HG02884 (cell line): ENCODE measurements at regions not wholly inside any gene's neighbourhood (a gene's known extent, or its start where the extent isn't known, plus 50 kb on each side); places are given as distances from the start of the nearest gene placed in this dataset.
"Not testable (repeated sequence)": the region's sequence is repeated elsewhere in the genome, so short reads cannot be mapped to it uniquely, and the experiment has no call there.

Experiments
- ATAC-seq: cut with Tn5 transposase; IDR thresholded peaks from one replicate; pipeline ENCODE4 v1.9.1; 2021; ENCODE audit warnings: mild to moderate bottlenecking, moderate library complexity; ENCODE audit not compliant: unreplicated experiment

DNA sequence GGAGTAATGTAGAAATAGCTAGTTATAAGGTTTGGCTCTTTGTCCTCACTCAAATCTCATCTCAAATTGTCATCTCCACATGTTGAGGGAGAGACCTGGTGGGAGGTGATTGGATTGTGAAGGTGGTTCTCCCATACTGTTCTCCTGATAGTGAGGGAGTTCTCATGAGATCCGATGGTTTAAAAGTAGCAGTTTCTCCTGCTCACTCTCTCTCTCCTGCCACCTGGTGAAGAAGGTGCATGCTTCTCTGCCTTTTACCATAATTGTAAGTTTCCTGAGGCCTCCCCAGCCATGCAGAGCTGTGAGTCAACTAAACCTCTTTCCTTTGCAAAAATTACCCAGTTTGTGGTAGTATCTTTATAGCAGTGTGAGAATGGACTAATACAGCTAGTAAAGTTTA, 849.4 kb downstream of the DACH1 start:
- no peak for ATAC-seq

DNA sequence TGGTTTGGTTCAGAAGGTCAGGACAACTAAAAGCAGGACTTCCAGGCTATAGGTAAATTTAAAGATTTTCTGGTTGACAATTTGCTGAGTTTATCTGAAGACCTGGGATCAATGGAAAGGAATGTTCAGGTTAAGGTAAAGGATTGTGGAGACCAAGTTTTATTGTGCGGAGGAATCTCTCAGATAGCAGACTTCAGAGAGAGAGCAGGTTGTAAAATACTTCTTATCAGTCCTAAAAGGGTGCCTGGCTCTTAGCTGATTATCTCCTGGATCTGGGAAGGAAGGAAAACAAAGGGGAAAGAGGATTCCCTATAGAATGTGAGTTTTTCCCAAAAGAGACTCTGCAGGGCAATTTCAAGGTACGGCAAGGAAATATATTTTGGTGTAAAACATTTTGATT, 851.5 kb downstream of the DACH1 start:
- ATAC-seq = no peak

DNA sequence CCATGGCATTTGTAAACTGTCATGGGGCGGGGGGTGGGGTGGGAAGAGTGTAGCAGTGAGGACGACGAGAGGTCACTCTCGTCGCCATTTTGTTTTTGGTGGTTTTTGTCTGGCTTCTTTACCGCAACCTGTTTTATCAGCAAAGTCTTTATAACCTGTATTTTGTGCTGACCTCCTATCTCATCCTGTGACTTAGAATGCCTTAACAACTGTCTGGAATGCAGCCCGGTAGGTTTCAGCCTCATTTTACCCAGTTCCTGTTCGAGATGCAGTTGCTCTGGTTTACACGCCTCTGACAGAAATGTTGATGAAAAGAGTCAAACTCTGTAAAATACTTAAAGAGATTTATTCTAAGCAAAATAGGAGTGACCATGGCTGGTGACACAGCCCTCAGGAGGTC, 852.0 kb downstream of the DACH1 start:
- no peak for ATAC-seq

DNA sequence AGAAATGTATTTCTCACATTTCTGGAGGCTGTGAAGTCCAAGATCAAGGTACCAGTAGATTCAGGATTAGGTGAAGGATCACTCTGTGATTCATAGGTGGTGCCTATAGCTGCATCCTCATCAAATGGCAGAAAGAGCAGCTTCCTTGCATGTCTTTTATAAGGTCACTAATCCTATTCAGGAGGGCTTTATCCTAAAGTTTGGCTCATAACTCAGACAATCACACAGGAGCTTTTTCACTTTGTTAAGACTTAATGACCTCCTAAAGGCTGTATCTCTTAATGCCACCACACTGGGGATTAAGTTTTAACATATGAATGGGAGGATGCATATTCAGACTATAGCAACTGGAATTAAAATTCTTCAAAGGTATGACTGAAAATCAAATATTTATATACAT, 861.1 kb downstream of the DACH1 start:
- no peak for ATAC-seq

DNA sequence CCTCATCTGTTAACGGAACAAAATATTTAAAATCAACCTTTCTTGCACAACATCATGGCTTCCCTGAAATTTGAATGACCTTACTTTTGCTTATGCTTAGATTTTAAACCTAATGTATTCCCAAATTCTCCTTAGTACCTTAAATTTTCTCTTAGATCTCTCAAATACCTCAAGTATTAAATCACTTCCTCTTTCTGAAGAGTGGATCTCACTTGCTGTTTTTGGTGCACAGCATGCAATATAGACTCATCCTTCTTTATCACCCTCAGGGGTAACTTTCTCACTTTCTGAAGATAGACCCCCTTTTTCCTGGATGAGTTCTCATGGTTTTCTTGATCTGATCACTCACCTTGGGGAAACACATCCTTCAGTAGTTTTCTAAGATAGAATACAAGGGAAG, 871.7 kb downstream of the DACH1 start:
- no peak for ATAC-seq

DNA sequence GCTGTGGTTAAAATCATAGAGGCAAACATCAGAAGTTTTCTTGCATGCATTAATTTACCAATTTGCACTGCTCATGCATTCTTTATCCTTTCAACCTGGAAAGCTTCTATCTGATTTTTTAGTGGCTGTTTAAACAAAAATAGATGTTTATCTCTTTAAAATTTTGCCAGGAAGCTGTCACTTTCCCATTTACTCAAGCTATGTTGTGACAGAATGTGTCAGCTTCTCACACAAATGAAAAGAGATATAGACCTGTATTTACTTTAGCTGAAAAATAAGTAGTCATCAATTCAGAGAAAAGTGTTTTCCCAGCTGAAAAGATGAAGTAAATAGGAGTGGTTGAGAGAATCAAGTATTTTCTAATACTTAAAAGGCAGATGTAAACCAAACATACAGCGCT, 872.8 kb downstream of the DACH1 start:
- ATAC-seq = no peak

DNA sequence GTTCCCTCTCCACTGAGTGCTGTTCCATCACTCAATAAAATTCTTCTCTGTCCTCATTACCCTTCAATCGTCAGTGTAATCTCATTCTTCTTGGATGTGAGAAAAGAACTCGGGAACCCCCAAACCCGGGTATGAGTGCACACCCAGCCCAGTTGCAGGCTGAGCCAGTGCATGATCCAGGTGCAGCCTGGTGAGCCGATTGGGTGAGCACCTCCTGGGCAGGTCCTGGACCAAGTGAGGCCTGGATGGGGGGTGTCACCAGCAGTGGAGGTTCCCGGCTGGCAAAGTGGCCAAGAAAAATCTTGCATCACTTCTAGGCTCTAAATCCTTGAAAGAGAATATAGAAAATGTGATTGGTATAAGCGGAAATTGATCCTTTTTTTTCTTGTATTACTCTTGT, 878.8 kb upstream of the KLHL1 start:
- ATAC-seq = no peak

DNA sequence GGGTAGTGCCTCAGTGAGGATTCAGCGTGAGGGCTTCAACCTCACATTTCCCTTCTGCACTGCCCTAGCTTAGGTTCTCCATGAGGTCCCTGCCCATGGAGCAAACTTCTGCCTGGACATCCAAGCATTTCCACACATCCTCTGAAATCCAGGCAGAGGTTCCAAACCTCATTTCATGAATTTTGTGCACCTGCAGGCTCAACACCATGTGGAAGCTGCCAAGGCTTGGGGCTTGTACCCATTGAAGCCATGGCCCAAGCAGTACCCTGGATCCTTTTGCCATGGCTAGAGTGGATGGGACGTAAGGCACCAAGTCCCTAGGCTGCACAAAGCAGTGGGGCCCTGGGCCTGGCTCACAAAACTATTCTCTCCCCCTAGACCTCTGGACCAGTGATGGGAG, 877.1 kb upstream of the KLHL1 start:
- no peak for ATAC-seq

DNA sequence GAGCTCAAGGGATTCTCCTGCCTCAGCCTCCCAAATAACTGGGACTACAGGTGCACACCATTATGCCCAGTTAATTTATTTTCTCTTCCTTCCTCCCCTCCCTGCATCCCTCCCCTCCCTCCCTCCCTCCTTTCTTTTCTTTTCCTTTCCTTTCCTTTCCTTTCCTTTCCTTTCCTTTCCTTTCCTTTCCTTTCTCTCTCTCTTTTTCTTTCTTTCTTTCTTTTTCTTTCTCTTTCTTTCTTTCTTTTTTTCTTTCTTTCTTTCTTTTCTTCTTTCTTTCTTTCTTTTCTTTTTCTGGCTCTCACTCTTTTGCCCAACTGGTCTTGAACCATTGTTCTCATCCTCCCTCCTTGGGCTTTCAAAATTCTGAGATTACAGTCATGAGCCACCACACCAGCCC, 873.0 kb upstream of the KLHL1 start:
- not testable (repeated sequence) for ATAC-seq

DNA sequence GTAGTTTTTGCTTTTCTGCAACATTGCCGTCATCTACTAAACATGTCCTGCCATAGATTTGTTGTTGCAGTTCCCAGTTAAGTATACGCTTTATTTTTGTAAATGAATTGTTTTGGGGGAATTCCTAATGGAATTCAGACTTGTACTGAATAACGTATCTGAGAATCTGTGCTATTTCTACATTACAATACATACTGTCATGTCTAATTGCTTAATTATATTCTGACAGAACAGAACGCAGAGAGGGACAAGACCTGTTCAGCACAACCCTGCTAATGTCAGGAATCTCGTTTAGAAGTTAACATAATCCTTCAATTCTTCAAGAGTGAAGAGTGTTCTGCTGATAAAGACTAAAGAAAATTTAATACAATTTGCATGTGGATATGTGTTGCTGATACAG, 861.1 kb upstream of the KLHL1 start:
- no peak for ATAC-seq

DNA sequence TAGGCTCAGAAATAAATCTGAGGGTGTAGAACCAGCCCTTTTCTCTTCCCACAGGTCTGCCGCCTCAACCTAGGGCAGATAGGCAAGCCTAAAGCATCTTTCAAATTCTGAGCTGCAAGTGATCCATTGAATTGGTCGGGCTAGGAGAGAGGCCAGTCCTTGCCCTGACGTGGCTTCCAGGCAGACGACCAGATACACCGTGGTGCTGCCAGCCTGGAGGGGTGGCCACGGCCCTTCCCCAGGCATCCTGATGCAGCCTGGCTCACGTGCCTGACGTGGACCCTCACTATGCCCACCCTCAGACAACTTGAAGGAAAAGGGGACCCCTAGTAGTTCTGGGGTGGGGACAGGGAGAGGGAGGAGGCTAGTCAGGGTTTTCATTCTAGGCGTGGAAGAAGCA, 859.3 kb upstream of the KLHL1 start:
- no peak for ATAC-seq

DNA sequence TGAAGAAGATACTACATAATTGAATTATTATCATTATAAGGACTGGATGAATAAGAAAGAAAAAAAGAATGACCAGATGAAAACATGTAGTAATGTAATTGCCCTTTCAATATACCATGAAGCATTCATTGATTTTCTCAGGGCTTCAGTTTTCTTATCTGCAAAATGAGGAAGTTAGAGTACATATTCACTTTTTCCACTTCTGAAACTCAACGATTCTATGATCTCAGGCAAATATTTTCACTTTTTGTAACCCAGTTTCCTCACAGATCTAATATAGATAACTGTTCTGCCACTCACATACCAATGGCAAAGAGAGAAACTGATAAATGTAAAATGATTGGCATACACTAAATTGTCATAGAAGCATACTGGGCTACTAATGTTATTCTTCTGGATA, 856.6 kb upstream of the KLHL1 start:
- no peak for ATAC-seq

DNA sequence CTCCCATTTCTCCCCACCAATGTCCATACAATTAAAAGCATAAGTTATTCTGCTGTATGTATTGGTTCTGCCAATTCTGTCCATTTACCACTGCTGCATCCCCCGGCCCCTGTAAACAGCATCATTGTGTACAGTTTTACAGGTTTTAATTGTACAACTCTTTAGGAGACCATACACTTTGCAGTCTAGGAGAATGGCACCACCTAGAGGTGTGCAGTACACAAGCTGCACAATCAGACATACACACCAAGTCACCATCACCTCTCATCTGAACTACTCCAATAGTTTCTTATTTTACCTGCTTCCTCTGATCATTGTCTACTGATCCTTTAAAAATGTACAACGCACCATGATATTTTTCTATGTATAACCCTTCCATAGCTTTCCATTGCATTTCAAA, 855.9 kb upstream of the KLHL1 start:
- ATAC-seq = no peak

DNA sequence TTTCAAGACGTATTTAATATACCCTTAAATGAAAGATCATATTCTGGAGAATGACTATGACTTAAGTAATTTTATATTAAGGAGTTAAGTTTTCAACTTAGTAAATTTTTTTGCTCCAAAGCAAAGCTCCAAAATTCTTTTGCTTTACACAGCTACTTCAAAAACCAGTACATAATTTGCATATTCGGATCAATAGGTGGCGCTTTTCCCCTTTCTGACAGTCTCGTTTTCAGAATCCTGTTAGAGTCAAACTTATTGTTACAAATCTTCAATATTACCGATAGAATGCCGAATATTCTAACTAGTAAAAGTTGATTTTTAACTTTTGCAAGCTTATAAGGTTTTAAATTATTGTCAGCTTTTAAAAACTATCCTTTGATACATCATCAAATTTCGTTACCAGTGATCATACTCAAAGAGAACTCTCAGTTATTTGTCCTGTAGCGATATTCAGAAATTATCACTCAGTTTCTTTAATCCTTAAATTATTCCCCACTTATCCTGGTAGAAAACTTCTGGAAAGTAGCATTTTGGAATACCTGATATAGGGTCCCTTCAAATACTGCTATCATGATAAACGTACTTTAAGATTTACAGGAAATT, 852.7 kb upstream of the KLHL1 start:
- no peak for ATAC-seq

DNA sequence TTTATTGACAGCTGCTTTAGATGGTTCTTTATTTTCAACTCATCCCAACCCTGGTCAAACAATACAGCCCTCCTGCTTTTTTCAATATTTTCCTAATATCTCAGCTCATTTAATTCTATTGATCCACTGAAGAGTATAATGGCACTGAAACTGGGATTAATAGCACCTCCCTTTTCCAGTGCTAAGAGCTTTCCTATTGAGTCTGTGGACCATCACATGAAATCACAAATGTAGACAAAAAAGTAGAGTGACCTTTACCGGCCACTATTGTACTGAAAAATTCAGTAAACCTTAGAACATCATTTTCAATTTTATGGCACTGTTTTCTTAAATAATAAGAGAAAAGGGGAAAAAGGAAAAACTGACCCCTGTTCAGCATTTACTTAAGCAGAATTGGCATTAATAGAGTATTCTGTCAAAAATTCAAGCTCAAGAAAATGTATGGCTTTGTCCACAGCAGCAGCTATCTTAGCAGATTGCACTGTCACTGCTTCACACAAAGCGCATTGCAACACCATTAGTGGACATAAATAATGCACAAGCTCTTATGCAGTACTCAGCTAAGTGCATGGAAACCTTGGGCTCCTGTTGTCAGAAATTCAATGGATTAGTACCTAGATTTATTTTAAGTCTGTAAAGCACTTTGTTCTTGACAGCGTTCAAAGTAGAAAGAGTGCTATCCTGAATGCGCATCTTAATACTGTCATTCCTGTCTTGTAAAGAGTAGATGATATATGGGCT, 851.0 kb upstream of the KLHL1 start:
- no peak for ATAC-seq

DNA sequence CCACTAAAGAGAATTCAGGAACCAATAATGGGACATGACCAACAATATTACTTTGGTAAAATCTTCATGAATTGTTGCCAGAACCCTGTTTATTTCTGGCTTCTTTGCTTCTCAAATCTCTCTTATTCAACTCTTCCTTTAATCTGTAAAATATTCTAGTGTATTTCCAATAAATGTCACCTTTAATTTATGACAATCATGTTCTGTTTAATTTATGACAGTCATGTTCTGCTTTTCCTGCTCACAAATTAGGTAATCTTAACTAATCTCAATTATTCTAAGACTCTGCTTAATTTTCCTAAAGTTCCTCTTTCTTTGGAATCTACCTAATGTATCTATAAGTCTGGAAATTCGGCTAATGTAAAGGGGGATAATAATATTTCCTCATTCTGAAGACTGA, 847.6 kb upstream of the KLHL1 start:
- ATAC-seq = no peak

DNA sequence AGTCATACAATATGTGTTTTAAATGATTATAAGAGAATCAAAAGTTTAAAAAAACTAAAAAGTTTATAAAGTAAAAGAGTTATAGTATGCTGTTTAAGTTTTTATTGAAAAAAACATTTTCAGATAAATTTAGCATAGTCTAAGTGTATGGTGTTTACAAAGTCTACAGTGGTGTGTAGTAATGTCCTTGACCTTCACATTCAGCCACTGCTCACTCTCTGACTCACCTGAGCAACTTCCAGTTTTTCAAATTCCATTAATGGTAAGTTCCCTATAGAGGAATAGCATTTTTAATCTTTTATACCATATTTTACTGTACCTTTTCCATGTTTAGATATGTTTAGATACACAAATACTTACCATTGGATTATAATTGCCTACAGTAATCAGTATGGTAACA, 842.4 kb upstream of the KLHL1 start:
- ATAC-seq = no peak

DNA sequence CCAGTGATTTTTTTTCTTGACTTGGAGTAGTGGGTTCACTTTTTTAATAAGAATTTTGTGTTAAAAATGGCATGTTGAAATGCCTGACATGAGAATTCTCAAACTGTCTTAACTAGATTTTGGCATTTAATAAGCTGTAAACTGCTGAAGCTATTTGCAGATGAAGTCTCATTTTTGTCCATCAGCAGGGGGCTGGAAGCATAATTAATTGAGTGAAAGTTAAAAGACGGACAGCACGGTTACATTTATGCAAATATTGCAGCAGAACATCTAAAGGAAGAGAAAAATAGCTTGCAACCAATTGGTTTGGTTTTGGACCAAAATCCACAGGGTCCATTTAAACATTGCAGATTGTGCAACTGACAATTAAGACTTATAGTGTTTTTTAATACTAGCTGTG, 837.3 kb upstream of the KLHL1 start:
- no peak for ATAC-seq

DNA sequence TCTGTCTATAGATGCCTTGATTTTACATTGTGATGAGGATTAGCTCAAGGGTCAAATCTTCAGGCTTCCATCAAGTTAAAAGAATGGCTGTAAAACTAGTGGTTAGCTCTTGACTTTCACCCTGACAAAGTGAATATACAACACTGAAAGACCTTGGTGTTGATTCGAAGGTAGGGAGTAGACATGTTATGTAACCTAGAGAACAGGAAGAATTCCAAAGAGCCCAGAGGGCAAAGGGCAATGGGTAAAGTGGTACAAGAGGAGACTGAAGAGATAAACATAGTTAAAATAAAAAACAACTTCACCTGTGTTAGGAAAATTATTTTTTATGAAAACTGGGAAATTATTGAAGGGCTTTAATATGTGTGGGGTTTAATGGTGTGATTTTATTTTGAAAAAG, 833.2 kb upstream of the KLHL1 start:
- ATAC-seq = no peak

DNA sequence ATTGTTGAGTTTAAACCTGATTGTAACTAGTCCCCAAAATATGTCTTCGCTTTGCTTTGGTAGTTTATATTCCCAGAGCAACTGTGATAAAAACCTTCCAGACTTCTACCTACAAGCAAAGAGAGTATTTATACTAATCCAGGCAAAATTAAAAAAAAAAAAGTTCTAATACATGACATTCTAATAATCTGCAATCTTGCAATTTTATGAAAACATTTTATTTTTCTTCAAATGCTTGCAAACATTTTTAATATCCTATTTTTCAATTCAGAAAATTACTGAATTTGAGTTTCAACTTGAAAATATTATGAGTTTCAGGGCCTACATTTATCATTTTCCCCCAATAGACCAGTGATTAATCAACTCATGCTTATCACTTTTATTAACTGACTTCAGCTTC, 830.2 kb upstream of the KLHL1 start:
- ATAC-seq = no peak

DNA sequence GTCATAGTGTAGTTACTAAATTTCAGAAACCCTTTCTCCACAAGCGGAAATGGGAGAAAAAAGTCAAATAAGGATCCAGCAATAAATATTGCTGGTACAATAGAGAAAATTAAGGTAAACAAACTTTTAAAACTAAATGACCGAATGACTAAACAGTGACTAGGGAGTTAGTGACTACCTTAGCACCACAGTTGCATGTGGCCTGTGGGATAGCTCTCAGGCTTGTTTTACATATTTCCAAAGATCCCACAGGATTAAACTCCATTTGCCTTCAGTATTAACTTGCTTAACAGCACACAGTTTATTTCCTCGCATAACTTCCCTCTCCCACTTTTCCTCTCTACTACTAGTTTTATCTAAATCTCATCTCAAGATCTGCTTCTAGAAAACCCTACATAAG, 824.3 kb upstream of the KLHL1 start:
- ATAC-seq = no peak

DNA sequence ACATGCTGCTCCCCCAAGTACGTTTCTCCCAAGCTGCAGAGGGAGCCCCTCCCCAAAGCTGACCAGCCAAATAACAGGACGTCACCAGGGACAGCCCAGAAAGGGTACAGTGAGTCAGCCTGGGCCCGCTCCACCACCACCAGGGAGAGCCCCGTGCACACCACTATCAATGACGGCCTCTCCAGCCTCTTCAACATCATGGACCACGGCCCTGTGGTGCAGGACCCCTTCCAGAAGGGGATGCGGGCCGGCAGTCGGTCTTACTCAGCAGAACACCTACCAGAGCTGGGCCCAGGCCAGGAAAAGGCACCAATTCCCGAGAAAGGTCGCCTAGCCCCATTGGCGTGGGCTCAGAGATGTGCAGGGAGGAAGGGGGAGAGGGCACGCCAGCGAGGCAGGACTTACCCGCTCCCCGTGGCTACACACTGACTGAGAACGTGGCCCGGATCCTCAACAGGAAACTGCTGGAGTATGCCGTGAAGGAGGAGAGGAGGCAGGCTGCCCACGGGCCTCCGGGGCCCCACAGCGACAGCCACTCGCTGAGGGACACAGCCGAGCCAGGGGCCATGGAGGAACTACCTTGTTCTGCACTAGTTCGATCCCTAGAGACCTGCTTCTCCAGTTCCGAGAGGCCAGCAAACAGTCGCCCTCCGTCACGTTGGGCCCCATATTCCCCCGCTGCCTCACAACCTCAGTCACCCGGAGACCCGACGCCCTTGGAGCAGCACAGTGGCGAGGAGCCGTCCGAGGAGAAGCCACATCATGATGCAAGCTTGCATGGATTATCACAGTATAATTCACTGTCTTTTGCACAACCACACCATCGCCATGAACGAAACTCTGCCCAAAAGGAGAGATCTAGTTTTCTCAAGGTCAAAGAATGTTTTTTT, 815.9 kb upstream of the KLHL1 start:
- no peak for ATAC-seq
